ENCODE measurements at regions not wholly inside any gene's neighbourhood (a gene's known extent, or its start where the extent isn't known, plus 50 kb on each side); places are given as distances from the start of the nearest gene placed in this dataset.

- no peak for TF ChIP-seq POLR2A (IDR thresholded peaks at IDR 0.05)
- no peak for TF ChIP-seq CTCF (IDR thresholded peaks at IDR 0.05)
Measured at GRCh38 chr4:123787512-123788080, 391.0 kb downstream of the SPRY1 start.
